Left ventricle myocardium inferior (tissue), 1 donor: ENCODE measurements at regions not wholly inside any gene's neighbourhood (a gene's known extent, or its start where the extent isn't known, plus 50 kb on each side); places are given as distances from the start of the nearest gene placed in this dataset.

Experiments
- DNase-seq: peaks from one replicate; pipeline ENCODE4 v3.0.0-alpha.2; 2020
- H3K27ac ChIP-seq: fragments of 200-600 bp; replicated peaks from 2 replicates; pipeline ENCODE4 v1.8.0; 2021
- H3K27me3 ChIP-seq: fragments of 200-600 bp; 2 replicates; pipeline ENCODE4 v1.8.0; 2021; ENCODE audit warnings: low read depth
- H3K36me3 ChIP-seq: fragments of 200-600 bp; 2 replicates; pipeline ENCODE4 v1.8.0; 2021
- H3K4me1 ChIP-seq: fragments of 200-600 bp; 2 replicates; pipeline ENCODE4 v1.8.0; 2021
- H3K4me3 ChIP-seq: fragments of 200-600 bp; 2 replicates; pipeline ENCODE4 v1.8.0; 2021; ENCODE audit warnings: mild to moderate bottlenecking, moderate library complexity
- H3K9me3 ChIP-seq: fragments of 200-600 bp; replicated peaks from 2 replicates; pipeline ENCODE4 v1.8.0; 2021
- intact Hi-C: fragments of 100-400 bp; cut with micrococcal nuclease; formaldehyde crosslinking; loops from one replicate; pipeline ENCODE4 v1.11.0; 2022
- TF ChIP-seq, protein P1 (sequence below): fragments of 200-600 bp; IDR thresholded peaks from 2 replicates; pipeline ENCODE4 v1.8.0; 2021; ENCODE audit warnings: antibody characterized with exemption, mild to moderate bottlenecking, borderline replicate concordance
- donor health status: DM: no; HTN: yes; CAD: no; lungs with severe emphysema.

DNA sequence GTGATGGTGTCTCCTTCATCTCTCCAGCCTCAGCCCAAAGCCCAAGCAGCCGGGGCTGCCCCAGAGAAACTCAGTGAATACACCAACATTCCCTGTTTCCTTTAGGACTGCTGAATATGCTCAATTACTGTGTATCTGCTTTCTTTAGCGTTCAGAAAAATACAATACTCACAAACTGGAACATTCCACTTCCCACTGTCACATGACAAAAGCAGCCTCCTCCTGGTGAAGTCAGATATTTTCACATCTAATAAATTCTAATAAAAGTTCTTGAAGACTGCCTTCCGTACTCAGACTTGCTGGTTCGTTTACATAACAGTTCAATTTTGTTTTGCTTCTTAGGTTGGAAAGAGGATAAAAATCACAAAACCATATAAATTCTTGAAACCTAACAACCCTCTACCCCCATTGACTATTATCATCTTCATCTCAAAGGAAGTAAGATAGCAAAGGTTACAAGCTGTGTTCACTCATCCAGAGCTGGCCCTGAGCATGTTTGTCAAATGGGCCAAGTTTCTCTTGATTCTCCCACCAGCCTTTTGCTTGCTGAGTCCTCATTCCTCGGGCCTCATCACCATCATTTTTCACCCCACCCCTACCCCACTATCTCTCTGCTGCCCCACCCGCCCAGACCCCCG is 190.8 kb upstream of the HNRNPA3 start:
- intact Hi-C loops: no loop called here
- Histone ChIP-seq H3K27ac (no peak overlapping the region), H3K27me3 (peaks cover 15% of the 10 kb centered on the region), H3K9me3 (no peaks in the 10 kb centered on the region), H3K36me3 (no peaks in the 10 kb centered on the region), H3K4me3 (no peak overlapping the region), H3K4me1 (no peaks in the 10 kb centered on the region)
- TF ChIP-seq, protein P1, sequence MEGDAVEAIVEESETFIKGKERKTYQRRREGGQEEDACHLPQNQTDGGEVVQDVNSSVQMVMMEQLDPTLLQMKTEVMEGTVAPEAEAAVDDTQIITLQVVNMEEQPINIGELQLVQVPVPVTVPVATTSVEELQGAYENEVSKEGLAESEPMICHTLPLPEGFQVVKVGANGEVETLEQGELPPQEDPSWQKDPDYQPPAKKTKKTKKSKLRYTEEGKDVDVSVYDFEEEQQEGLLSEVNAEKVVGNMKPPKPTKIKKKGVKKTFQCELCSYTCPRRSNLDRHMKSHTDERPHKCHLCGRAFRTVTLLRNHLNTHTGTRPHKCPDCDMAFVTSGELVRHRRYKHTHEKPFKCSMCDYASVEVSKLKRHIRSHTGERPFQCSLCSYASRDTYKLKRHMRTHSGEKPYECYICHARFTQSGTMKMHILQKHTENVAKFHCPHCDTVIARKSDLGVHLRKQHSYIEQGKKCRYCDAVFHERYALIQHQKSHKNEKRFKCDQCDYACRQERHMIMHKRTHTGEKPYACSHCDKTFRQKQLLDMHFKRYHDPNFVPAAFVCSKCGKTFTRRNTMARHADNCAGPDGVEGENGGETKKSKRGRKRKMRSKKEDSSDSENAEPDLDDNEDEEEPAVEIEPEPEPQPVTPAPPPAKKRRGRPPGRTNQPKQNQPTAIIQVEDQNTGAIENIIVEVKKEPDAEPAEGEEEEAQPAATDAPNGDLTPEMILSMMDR: no peak
- DNase-seq: no peak

DNA sequence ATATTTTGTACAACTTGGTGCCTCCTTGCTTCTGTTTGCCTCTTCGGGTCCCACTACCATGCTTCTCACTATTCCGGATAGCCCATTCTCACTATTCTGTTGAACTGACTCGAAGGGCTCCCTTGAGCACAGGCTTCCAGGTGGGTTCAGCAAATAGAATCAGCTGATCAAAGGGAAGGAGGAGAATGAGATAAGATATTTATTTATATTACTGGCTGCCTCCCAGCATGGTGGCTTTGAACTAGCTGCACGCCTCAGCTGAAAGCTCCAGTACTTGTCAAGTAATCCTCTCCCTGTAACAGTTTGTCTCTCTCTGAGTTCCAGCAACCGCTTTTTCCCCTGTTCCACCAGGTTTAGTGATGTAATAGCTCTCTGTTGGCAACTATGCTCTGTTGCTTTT is 187.8 kb upstream of the HNRNPA3 start:
- Histone ChIP-seq H3K27me3 (peaks cover 34% of the 10 kb centered on the region), H3K36me3 (no peaks in the 10 kb centered on the region), H3K4me1 (no peaks in the 10 kb centered on the region), H3K27ac (no peak overlapping the region), H3K4me3 (no peak overlapping the region), H3K9me3 (no peaks in the 10 kb centered on the region)
- TF ChIP-seq, protein P1: no peak
- DNase-seq: no peak
- intact Hi-C loops: no loop called here

DNA sequence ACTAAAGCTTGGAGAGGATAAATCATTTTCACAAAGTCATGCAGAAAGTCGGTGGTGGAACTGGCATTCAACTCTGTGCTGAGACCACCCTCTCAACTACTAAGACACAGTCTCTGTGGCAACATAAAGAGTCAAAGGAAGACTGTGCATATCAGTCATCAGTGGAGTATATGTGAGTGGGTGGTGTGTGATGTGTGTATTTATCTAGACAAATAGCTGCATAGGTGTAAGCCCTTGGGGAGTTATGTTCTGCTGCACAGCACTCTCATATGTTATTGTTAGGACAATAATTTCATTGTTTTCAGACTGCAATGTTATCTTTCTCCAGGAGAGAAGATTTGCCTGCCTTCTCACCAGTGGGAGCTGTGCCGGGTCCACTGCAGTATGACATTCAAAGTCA is 186.3 kb upstream of the HNRNPA3 start:
- no peak for DNase-seq
- no peak overlapping the region for H3K27ac ChIP-seq
- H3K9me3 ChIP-seq: no peaks in the 10 kb centered on the region
- TF ChIP-seq, protein P1: no peak
- H3K4me1 ChIP-seq: no peaks in the 10 kb centered on the region
- intact Hi-C loops: no loop called here
- no peak overlapping the region for H3K4me3 ChIP-seq
- H3K36me3 ChIP-seq: no peaks in the 10 kb centered on the region
- peaks cover 34% of the 10 kb centered on the region for H3K27me3 ChIP-seq

DNA sequence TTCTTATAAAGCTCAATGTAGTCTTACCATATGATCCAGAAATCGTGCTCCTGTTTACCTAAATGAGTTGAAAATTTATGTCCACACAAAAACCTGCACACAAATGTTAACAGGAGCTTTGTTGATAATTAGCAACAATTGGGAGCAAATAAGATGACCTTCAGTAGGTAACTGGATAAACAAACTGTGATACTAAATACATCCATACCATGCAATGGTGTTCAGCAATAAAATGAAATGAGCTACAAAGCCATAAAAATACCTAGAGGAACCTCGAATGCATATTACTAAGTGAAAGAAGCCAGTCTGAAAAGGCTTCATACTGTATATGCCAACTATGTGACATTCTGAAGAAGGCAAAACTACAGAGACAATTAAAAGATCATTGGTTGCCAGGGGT is 185.6 kb upstream of the HNRNPA3 start:
- no peaks in the 10 kb centered on the region for H3K4me1 ChIP-seq
- no peak overlapping the region for H3K27ac ChIP-seq
- TF ChIP-seq, protein P1: no peak
- no peaks in the 10 kb centered on the region for H3K36me3 ChIP-seq
- intact Hi-C loops: no loop called here
- no peak overlapping the region for H3K4me3 ChIP-seq
- H3K27me3 ChIP-seq: peaks cover 34% of the 10 kb centered on the region
- H3K9me3 ChIP-seq: no peaks in the 10 kb centered on the region
- no peak for DNase-seq

DNA sequence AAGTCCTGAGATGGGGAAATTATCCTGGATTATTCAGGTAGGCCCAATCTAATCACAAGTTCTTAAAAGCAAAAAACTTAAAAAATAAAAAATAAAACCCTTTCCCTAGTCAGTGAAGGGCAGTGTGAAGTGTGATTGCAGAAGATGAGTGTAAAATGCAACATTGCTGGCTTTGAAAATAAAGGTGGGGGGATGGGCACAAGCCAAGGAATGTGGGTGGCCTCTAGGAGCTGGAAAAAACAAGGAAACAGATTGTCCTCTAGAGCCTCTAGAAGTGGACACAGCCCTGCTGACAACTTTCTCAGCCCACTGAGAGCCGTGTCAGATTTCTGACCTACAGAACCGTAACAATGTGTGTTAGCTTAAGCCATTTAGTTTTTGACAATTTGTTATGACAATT is 184.3 kb upstream of the HNRNPA3 start:
- Histone ChIP-seq H3K36me3 (no peaks in the 10 kb centered on the region), H3K4me1 (no peaks in the 10 kb centered on the region), H3K4me3 (no peak overlapping the region), H3K27me3 (peaks cover 41% of the 10 kb centered on the region), H3K27ac (no peak overlapping the region), H3K9me3 (no peaks in the 10 kb centered on the region)
- DNase-seq: no peak
- TF ChIP-seq, protein P1: no peak
- intact Hi-C loops: no loop called here
